ENCODE measurements at regions not wholly inside any gene's neighbourhood (a gene's known extent, or its start where the extent isn't known, plus 50 kb on each side); places are given as distances from the start of the nearest gene placed in this dataset.
"Not testable (repeated sequence)": the region's sequence is repeated elsewhere in the genome, so short reads cannot be mapped to it uniquely, and the experiment has no call there.

DNA sequence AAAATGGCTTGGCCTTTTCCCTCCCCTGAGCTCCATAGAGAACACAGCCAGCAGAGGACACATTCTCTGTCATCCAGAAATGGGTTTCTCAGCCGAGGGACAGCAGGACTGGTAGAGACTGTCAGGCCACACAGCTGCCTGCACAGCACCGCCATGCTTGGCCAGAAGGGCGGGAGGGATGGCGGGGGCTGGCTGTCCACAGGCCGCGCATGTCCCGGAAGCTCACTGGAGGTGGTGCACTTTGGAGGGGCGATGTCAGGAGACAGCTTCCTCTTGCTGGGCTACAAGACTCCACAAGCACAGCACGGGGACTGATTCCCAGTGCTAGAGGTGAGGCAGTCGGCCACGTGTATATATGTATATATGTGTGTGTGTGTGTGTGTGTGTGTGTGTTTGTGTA is 125.3 kb downstream of the GOLGA6L4 start:
- DNase-seq (ENCODE audit: low spot score), result not testable (repeated sequence)

DNA sequence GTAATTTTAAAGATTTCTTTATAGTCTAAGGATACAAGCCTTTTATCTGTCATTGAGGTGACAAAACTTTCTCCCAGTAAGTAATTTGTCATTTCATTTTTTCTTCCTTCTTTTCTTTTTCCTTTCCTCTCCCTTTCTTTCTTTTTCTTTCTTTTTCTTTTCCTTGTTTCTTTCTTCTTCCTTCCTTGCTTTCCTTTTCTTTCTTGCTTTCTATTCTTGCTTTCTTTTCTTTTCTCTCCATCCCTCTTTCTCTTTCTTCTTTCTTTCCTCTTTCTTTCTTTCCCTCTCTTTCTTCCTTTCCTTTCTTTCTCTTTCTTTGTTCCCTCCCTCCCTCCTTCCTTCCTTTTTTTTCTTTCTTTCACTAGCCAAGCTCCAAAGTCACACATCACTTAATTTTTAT is 148.8 kb downstream of the GOLGA6L4 start:
- DNase-seq (ENCODE audit: low spot score), result not testable (repeated sequence)

DNA sequence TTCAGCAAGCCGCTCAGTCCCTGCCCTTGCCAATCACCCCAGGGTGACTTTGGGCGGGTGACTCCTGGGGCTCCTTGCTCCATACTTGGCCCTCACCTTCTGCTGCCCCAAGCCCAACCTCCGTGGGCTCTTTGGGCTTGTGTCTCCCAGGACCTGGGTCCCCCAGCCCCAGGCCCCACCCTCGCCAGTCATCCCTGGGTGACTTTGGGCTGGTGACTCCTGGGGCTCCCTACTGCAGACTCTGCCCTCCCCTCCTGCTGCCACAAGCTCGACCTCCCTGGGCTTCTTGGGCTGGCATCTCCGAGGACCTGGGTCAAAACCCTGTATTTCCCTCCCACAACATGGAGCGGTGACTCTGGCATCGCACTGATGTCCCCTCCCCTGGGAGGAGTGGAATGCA is 151.5 kb downstream of the GOLGA6L4 start:
- no peak for DNase-seq (ENCODE audit: low spot score)

DNA sequence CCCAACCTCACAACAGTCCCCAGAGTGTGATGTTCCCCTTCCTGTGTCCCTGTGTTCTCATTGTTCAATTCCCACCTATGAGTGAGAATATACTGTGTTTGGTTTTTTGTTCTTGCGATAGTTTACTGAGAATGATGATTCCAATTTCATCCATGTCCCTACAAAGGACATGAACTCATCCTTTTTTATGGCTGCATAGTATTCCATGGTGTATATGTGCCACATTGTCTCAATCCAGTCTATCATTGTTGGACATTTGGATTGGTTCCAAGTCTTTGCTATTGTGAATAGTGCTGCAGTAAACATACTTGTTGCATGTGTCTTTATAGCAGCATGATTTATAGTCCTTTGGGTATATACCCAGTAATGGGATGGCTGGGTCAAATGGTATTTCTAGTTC is 152.6 kb downstream of the GOLGA6L4 start:
- not testable (repeated sequence) for DNase-seq (ENCODE audit: low spot score)

DNA sequence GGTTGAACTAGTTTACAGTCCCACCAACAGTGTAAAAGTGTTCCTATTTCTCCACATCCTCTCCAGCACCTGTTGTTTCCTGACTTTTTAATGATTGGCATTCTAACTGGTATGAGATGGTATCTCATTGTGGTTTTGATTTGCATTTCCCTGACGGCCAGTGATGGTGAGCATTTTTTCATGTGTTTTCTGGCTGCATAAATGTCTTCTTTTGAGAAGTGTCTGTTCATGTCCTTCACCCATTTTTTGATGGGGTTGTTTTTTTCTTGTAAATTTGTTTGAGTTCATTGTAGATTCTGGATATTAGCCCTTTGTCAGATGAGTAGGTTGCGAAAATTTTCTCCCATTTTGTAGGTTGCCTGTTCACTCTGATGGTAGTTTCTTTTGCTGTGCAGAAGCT is 153.1 kb downstream of the GOLGA6L4 start:
- not testable (repeated sequence) for DNase-seq (ENCODE audit: low spot score)

DNA sequence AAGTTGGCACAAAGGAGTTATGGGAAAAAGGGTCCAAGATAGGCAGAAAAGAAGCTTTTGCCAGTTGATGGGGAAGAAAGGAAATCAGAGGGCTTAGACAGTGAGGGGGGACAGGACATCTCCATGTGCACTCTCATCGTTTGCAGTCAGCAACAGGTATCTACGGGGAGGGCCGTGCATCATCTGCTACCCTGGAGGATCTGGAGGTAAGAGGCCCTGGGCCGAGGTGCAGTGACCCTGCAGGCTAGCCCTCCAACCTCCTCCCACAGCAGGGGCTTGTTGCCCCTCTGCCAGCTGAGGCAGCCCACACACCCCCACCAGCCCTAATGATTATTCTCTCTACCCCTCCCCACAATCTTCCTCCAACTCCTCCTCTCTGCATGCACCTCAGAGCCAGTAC is 154.8 kb downstream of the GOLGA6L4 start:
- DNase-seq (ENCODE audit: low spot score), result not testable (repeated sequence)

DNA sequence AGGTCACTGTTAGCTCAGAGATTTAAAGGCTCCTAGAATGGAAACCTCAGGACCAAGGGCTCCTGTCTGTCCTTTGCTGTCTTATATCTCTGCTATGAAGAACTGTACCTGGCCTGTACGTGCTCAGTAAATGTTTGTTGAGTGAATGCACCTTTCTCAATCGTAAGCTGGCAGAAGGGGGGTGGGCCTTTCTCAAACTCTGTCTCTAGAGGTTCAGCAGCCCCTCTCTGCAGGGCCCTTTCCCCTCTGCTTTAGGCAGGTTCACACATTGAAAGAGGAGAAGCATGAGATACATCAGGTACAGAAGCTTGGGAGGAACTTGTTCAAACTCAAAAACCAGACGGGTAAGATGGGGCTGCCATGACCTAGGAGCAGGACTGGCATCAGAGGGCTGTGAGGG is 155.6 kb downstream of the GOLGA6L4 start:
- no peak for DNase-seq (ENCODE audit: low spot score)

DNA sequence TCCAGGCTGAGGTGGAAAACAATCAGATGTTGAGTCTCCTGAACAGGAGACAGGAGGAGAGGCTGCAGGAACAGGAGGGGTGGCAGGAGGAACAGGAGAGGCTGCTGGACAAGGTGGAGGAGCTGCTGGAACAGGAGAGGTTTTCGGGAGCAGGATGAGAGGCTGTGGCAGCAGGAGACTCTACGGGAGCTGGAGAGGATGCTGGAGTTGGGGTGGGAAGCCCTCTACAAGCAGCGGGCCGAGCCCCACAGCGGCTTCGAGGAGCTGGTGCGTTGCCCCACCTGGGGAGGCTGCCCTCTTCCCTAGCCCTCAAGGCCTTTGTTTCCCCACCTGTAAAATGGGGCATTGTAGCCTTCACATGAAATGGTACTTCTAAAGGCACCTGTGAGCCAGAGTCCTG is 156.4 kb downstream of the GOLGA6L4 start:
- DNase-seq (ENCODE audit: low spot score), result not testable (repeated sequence)

DNA sequence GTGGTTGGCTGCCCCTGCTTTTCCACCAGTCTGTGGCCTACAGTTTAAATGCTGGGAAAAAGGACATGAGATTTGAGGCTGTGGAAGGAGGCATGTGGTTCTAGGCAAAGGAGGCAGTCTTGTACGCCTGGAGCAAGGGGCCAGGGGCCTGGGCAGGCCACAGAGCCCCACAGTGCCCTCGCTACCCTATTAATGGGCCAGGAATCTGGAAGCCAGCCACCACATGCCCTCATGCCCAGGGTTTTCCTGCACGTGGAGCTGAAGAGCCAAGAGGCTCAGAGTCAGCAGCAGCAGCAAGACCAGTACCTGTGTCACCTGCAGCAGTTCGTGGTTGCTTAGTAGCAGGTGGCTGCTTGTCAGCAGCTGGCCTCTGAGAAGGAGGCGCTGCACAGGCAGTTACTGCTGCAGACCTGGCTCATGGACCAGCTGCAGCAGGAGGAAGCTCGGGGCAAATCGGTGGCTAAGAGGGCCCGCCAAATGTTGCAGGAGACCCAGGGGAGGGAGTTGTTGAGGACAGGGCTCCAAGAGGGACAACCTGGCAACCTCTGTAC is 157.9 kb downstream of the GOLGA6L4 start:
- not testable (repeated sequence) for DNase-seq (ENCODE audit: low spot score)

DNA sequence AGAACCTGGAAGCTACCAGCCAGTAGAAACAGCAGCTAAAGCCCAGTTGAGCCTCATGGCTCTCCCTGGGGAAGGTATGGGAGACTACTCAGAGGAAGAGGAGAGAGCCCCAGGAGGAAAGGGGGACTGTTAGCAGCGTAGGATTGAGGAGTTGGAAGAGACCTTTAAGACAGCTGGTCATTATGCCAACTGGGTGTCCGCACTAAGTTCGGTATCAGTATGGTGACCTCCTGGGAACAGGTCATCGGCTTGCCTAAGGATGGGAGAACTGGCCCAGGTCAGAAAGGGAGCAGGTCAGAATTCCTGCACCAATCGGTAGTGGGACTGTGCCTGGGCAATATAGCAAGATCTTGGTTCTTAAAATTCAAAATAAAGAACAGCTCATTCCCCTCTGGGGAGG is 158.4 kb downstream of the GOLGA6L4 start:
- not testable (repeated sequence) for DNase-seq (ENCODE audit: low spot score)

DNA sequence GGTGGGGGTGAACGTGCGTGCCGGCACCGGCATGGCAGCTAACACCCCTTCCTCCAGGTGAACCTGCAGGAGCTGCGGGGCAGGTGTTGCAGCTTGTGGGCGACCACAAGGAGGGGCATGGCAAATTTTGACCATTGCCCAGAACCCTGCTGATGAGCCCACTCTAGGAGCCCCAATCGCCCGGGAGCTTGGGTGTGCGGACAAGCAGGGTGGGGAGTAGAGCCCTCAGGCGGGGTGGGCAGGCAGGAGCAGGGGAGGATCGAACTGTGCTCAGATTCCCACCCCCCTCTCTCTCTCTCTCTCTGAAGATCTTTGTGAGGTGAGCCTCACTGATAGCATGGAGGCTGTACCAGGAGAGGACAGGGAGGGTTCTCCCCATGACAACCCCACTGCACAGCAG is 159.8 kb downstream of the GOLGA6L4 start:
- DNase-seq (ENCODE audit: low spot score), result not testable (repeated sequence)

DNA sequence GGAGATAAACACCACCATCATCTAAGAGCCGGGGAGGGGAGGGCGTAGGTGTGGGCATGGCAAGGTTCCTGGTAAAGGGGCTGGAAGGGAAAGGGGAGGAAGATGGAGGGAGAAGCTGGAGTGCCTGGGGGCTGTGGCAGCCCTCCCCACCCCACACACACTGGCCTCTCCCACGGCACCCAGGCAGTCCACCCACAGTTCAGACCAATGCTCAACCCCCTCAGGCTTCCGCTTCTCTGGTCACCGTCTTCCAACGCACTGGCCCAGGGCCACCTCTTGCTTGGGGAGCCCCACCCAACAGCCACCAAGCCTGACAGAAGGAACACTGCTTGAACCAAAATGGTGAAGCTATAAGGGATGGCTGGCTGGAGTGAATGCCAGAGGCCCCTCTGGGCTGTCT is 160.3 kb downstream of the GOLGA6L4 start:
- not testable (repeated sequence) for DNase-seq (ENCODE audit: low spot score)

DNA sequence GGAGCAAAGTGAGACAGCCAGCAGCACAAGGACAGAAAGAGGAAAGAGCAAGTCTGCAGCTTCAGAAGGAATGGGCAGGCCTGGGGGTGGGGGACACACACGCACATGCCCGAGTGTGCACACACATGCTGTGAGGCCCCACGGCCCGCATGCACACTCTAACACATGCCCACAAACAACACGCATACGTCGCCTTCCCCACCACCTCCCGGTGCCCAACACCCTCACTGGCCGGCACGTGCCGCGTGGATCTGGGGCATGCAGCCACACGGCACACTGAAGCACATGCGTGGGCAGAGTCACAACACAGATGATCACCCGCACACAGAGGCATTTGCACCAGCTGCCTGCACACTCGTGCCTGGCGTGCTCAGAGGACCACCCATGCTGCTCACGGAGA is 161.5 kb downstream of the GOLGA6L4 start:
- DNase-seq (ENCODE audit: low spot score), result not testable (repeated sequence)

DNA sequence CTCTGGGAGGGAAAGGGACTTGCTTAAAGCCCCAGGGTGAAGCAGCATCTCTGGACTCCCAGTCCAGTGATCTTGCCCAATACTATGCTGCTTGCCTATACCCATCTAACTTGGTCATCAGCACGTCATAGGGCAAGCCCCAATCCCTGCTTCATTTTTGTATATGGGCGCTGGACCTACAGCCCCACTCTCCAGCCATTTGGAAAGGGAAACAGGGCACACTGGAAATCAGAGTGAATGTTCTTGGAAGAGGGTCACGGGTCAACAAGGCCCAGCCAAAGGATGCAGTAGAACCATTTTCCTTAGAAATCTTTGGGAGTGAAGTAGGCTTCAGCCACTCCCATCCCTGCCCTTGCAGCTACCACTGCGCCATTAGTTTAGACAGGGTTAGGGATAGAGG is 162.5 kb downstream of the GOLGA6L4 start:
- DNase-seq (ENCODE audit: low spot score), result not testable (repeated sequence)

DNA sequence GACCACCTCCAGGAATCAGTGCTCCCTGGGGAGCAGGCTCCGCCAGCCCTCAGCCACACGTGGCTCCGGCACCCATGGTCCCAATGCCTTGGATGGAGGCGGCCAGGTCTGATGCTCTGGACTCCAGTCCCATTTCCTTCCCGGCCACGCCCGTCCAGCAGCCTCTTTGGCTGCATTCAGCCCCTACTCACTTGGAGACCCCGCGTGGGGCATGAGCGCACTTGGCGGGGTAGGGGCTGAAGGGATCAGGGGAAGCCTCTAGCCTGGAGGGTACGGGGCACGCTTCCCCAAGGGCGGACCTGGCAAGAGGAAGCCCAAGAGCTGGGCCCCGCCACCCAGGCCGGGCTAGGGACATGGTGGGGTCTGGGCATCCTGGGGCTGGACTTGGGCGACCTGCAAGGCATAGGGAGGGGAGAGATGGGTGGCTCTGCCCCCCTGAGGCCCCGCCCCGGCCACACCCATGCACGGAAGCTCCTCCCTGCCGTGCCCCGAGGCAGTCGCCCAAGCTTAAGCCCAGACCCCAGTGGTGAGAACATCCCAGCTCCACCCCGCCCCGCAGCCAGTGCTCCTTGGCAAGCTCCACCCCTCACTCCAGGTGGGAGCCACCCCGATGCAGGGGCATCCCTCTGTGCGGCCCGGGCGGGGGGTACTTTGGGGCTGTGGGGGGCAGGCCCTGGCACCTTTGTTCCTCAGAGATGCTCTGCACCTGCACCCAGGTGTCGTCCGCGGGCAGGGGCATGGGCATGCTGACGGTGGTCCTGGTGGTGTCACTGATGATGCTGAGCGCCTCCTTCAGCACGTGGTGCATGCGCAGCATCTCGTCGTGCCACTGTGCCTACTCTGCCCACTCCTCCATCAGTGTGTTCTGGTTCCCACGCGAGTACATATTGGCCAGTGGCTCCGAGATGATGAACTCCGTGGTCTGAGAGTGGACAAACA is 163.5 kb downstream of the GOLGA6L4 start:
- DNase-seq (ENCODE audit: low spot score), result no peak

DNA sequence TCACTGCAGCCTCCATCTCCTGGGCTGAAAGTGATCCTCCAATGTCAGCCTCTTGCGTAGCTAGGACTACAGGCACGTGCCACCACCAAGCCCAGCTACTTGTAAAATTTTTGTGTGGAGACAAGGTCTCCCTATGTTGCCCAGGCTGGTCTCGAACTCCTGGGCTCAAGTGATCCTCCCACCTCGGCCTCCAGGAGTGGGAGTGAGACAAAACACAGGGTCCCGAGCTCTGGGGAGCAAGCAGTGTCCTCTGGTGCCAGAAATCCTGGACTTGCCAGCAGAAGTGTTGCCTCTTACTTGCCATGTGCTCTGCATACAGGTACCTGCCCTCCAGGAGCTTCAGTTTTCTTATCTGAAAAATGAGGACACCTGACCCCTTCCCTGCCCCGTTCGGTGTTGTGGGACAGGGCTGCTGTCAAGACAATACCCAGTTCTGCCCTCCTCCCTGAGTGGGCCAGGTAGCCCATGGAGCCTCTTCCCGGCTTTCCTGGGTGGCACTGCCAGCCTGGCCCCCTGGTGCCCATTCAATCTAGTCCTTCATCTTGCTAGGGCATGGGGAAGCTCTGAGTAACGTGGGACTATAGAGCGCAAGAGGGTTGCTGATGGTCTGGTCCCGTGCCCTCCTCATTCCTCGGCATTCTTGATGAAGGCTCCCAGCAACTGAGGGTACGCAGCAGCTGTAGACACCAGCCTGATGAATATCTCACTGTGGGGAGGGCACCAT is 164.6 kb downstream of the GOLGA6L4 start:
- no peak for DNase-seq (ENCODE audit: low spot score)

DNA sequence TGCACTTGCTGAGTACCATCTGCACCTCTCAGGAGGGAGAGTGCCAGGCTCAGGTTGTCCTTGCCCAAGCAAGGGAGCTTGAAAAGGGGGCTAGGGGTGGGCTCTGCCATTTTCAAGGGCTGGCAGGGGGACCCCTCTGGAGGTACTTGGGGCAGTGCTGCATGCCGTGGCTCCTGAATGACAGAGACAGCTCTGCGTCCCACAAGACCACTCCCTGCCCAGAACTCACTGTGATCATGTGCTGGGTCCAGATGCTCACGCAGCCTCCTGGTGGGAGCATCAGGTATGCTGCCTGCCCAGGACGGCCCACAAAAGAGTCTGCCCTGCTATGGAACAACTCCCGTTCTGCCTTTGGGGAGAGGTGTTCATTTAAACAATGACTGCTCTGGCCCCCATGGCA is 165.2 kb downstream of the GOLGA6L4 start:
- no peak for DNase-seq (ENCODE audit: low spot score)

DNA sequence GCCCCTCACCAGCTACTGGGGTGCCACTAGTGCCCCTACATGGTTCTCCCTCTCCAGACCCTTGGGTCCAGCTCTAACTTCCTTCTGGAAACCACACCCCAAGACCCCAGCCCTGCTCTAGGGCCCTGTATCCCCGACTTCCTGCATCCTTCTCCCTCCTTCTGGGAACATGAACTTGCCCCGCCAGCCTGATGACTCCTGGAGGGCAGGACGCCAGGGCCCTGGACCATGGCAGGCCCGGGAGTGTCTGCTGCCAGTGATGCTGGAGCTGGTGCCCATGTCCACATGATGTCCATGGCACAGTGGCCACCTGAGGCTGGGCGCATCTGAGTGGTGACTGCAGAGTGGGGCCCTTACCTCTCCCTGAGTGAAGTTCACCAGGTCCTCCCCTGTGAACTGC is 165.9 kb downstream of the GOLGA6L4 start:
- not testable (repeated sequence) for DNase-seq (ENCODE audit: low spot score)

DNA sequence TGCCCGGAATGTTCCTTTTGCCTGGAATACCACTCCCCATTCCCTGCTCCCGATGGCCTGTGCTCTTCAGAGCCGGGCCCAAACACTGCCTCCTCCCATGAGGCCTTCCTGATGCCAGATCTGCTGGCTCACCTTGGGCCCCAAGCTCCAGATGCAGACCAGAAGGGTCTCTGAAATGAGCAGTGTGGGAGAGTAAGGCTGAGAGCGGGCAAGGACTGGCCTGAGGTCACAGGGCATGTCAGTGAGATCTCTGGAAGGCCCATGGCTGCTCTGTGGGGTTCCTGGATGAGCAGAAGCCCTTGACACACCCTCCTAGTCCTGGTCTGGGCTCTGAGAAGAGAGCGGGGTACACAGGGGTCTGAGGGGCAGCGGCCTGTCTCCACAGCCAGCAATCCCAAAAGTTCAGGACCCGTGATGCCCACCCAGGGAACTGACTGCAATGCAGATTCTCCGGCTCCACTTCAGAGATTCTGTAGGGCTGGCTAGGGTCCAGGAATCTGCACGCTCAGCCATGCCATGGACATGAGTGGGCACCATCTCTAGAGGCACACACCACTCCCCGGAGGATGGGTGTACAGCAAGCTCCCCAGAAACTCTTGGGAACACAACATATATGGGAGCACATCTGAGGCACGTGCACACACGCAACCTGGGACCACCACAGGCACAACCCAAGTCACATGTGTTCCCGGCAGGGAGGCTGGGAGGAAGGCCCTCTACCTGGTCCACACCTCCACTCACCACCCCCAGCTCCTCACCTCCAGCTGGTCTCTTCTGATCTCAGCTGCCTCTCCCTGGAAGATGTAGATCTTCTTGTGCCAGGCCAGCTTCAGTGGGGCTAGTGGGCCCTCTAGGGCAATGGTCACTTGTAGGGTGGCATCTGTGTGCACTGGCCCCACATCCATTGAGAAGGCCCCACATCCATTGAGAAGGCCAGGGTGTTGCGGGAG is 166.6 kb downstream of the GOLGA6L4 start:
- not testable (repeated sequence) for DNase-seq (ENCODE audit: low spot score)

DNA sequence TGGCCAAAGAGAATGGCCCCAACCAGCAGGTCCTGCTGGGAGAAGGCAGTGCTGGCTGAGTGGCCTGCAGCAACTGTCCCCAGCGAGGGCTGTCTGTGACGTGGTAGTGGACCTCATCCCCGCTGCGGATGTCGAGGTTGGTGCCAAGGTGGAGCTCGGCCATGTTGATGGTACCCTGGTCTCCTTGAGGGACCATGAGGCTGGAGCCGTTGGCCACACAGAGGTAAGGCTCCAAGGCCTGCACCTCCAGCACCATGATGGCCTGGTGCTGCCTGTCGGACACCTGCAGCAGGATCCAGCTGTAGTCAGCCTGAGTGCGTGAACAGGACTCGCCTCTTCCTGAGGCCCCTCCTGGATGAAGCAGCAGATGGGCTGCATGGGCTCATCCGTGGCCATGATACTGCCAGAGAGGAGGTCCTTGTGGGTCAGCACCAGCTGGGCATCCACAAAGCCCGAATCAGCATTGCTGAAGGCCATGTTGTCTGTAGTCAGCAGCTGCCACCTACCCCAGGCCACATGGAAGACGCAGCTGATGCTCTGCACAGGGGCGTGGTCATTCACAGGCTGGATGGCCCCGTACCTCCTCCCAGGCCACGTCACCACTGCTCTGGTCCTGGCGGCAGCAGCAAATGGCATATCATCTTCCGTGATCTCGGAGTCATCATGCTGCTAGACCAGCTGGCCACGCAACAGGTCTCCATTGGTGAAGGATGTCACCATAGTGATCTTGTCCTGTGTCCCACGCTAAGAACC is 167.5 kb downstream of the GOLGA6L4 start:
- DNase-seq (ENCODE audit: low spot score), result no peak

DNA sequence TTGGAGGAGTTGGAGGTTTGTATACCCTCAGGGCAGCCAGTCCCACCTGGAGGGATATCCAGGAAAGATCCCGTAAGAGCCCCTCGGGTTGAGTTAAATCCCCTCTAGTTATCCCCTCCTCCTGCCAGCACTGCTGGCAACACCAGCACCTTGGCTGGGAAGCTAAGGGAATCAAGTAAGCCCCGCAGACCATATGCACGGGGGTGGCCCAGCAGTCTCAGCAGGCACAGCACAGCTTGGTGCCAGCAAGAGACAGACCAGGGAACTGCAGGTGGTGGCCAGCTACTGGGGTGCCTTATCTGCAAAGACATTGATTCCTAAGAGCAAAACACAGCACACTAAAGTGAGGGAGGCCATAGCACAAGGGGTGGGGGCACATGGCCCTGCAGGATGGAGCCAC is 173.8 kb downstream of the GOLGA6L4 start:
- not testable (repeated sequence) for DNase-seq (ENCODE audit: low spot score)

Data from H4 (cell line).